ENCODE measurements at regions not wholly inside any gene's neighbourhood (a gene's known extent, or its start where the extent isn't known, plus 50 kb on each side); places are given as distances from the start of the nearest gene placed in this dataset.

DNA sequence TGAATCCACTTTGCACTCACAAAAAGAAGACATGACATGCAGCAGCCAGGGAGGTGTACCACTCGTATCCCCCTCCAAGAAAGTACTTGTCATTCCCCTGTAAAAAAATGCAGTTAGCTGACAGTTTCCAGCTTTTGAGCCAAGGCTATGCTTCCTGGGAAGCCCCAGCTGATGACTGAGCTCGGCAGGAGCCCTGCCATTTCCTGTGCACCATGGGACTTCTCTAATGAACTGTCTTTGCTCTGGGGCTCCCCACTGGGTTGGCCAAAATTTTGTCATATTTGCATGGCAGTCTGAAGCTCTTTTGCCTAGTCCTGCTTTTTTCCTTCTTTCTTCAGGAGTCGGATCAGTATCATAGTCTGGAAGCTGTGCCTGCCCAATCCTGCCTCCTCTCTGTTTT is 104.5 kb upstream of the MAOA start:
- DNase-seq (ENCODE audit: low spot score), result no peak
- Histone ChIP-seq H3K27me3 (ENCODE audit: control insufficient read depth in 4 of 4, insufficient read depth in 4 of 4, low read length in 3 of 4) (peaks cover 0 to 9% (median 0%) of the 10 kb centered on the region in 4 donors), H3K9me3 (ENCODE audit: control insufficient read depth in 4 of 4, low read length in 3 of 4) (no peaks in the 10 kb centered on the region), H3K27ac (ENCODE audit: low read depth in 1 of 2, low read length in 2 of 2) (no peak overlapping the region), H3K4me3 (ENCODE audit: low read depth in 1 of 3, low read length in 3 of 3) (no peak overlapping the region), H3K4me1 (ENCODE audit: control insufficient read depth in 4 of 4, insufficient read depth in 4 of 4, low read length in 3 of 4) (no peaks in the 10 kb centered on the region), H3K36me3 (ENCODE audit: control insufficient read depth in 4 of 4, insufficient read depth in 3 of 4, low read depth in 1 of 4, low read length in 3 of 4) (no peaks in the 10 kb centered on the region), H3K9ac (ENCODE audit: low read depth in 1 of 2, low read length in 2 of 2) (no peak overlapping the region)
- WGBS, result 57% methylated on average over 3 of the region's 3 CpGs
- no peak for TF ChIP-seq TAF1 (conservative IDR thresholded peaks at IDR 0.05)
- no peak for TF ChIP-seq RAD21 (IDR thresholded peaks at IDR 0.05)
- no peak for TF ChIP-seq NR2F2 (IDR thresholded peaks at IDR 0.05)
- TF ChIP-seq SP1 (IDR thresholded peaks at IDR 0.05), result no peak
- TF ChIP-seq FOXA1 (IDR thresholded peaks at IDR 0.05), result no peak
- TF ChIP-seq JUND (IDR thresholded peaks at IDR 0.05), result no peak
- TF ChIP-seq, protein P1, sequence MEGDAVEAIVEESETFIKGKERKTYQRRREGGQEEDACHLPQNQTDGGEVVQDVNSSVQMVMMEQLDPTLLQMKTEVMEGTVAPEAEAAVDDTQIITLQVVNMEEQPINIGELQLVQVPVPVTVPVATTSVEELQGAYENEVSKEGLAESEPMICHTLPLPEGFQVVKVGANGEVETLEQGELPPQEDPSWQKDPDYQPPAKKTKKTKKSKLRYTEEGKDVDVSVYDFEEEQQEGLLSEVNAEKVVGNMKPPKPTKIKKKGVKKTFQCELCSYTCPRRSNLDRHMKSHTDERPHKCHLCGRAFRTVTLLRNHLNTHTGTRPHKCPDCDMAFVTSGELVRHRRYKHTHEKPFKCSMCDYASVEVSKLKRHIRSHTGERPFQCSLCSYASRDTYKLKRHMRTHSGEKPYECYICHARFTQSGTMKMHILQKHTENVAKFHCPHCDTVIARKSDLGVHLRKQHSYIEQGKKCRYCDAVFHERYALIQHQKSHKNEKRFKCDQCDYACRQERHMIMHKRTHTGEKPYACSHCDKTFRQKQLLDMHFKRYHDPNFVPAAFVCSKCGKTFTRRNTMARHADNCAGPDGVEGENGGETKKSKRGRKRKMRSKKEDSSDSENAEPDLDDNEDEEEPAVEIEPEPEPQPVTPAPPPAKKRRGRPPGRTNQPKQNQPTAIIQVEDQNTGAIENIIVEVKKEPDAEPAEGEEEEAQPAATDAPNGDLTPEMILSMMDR (IDR thresholded peaks at IDR 0.05; ENCODE audit: low read depth, low read length, missing input control), result no peak
- TF ChIP-seq, protein P2, sequence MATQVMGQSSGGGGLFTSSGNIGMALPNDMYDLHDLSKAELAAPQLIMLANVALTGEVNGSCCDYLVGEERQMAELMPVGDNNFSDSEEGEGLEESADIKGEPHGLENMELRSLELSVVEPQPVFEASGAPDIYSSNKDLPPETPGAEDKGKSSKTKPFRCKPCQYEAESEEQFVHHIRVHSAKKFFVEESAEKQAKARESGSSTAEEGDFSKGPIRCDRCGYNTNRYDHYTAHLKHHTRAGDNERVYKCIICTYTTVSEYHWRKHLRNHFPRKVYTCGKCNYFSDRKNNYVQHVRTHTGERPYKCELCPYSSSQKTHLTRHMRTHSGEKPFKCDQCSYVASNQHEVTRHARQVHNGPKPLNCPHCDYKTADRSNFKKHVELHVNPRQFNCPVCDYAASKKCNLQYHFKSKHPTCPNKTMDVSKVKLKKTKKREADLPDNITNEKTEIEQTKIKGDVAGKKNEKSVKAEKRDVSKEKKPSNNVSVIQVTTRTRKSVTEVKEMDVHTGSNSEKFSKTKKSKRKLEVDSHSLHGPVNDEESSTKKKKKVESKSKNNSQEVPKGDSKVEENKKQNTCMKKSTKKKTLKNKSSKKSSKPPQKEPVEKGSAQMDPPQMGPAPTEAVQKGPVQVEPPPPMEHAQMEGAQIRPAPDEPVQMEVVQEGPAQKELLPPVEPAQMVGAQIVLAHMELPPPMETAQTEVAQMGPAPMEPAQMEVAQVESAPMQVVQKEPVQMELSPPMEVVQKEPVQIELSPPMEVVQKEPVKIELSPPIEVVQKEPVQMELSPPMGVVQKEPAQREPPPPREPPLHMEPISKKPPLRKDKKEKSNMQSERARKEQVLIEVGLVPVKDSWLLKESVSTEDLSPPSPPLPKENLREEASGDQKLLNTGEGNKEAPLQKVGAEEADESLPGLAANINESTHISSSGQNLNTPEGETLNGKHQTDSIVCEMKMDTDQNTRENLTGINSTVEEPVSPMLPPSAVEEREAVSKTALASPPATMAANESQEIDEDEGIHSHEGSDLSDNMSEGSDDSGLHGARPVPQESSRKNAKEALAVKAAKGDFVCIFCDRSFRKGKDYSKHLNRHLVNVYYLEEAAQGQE (IDR thresholded peaks at IDR 0.05), result no peak
- no peak for TF ChIP-seq RXRA (IDR thresholded peaks at IDR 0.05)
- TF ChIP-seq GABPA (IDR thresholded peaks at IDR 0.05 in 1 of 2, conservative IDR thresholded peaks at IDR 0.05 in 1 of 2), result no peak
- TF ChIP-seq HNF4G (IDR thresholded peaks at IDR 0.05), result no peak
- TF ChIP-seq, protein P3, sequence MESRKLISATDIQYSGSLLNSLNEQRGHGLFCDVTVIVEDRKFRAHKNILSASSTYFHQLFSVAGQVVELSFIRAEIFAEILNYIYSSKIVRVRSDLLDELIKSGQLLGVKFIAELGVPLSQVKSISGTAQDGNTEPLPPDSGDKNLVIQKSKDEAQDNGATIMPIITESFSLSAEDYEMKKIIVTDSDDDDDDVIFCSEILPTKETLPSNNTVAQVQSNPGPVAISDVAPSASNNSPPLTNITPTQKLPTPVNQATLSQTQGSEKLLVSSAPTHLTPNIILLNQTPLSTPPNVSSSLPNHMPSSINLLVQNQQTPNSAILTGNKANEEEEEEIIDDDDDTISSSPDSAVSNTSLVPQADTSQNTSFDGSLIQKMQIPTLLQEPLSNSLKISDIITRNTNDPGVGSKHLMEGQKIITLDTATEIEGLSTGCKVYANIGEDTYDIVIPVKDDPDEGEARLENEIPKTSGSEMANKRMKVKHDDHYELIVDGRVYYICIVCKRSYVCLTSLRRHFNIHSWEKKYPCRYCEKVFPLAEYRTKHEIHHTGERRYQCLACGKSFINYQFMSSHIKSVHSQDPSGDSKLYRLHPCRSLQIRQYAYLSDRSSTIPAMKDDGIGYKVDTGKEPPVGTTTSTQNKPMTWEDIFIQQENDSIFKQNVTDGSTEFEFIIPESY (IDR thresholded peaks at IDR 0.05), result no peak
- no peak for TF ChIP-seq HNF4A (conservative IDR thresholded peaks at IDR 0.05)
- no peak for TF ChIP-seq EGR1 (IDR thresholded peaks at IDR 0.05; ENCODE audit: low read depth in 2 of 2)
- TF ChIP-seq YY1 (IDR thresholded peaks at IDR 0.05), result no peak
- TF ChIP-seq FOXA2 (IDR thresholded peaks at IDR 0.05), result no peak
- TF ChIP-seq, protein P4, sequence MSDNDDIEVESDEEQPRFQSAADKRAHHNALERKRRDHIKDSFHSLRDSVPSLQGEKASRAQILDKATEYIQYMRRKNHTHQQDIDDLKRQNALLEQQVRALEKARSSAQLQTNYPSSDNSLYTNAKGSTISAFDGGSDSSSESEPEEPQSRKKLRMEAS (IDR thresholded peaks at IDR 0.05), result no peak
- TF ChIP-seq, protein P5, sequence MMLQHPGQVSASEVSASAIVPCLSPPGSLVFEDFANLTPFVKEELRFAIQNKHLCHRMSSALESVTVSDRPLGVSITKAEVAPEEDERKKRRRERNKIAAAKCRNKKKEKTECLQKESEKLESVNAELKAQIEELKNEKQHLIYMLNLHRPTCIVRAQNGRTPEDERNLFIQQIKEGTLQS (IDR thresholded peaks at IDR 0.05), result no peak

All from liver (tissue), 8 donors.